Activated B cell treated with CpG ODN at 0.5 μM for 24 hours (primary cell): ENCODE measurements at regions not wholly inside any gene's neighbourhood (a gene's known extent, or its start where the extent isn't known, plus 50 kb on each side); places are given as distances from the start of the nearest gene placed in this dataset.

ENCODE experiments used
- ATAC-seq: fragments of 200-7000 bp; cut with Tn5 transposase; one replicate; pipeline ENCODE4 v1.10.0; 2021; ENCODE audit warnings: low read depth, mild to moderate bottlenecking, moderate library complexity
- CTCF ChIA-PET: fragments of 350-600 bp; sonication (Branson Sonifier 250); formaldehyde crosslinking; loops from one replicate; lab custom pipeline; 2021; ENCODE audit warnings: antibody characterized with exemption; lab: Charles Lee
- POLR2A ChIA-PET: fragments of 350-600 bp; sonication (Branson Sonifier 250); formaldehyde crosslinking; loops from one replicate; lab custom pipeline; 2021; ENCODE audit warnings: antibody characterized with exemption; lab: Charles Lee
- DNase-seq: peaks from one replicate; pipeline ENCODE4 v3.0.0; 2022
- H3K27ac Mint-ChIP-seq: one replicate; pipeline ENCODE4 v1.8.0; 2020; ENCODE audit warnings: mixed read lengths
- H3K27me3 Mint-ChIP-seq: one replicate; pipeline ENCODE4 v1.8.0; 2021; ENCODE audit warnings: mixed read lengths
- H3K36me3 Mint-ChIP-seq: one replicate; pipeline ENCODE4 v1.8.0; 2021; ENCODE audit warnings: low read depth, mixed read lengths
- H3K4me1 Mint-ChIP-seq: one replicate; pipeline ENCODE4 v1.8.0; 2021; ENCODE audit warnings: mixed read lengths
- H3K4me3 Mint-ChIP-seq: one replicate; pipeline ENCODE4 v1.8.0; 2020; ENCODE audit warnings: mild to moderate bottlenecking, mixed read lengths
- H3K9me3 Mint-ChIP-seq: one replicate; pipeline ENCODE4 v1.8.0; 2020; ENCODE audit warnings: mixed read lengths
- CTCF ChIP-seq: fragments of 200-600 bp; IDR thresholded peaks from one replicate; pipeline ENCODE4 v1.8.0; 2022; ENCODE audit warnings: antibody characterized with exemption, mild to moderate bottlenecking
- intact Hi-C: fragments of 100-400 bp; cut with micrococcal nuclease; formaldehyde crosslinking; loops from one replicate; pipeline ENCODE4 v1.15.1; 2024

- Mint-ChIP-seq H3K27ac (no peak overlapping the region), H3K9me3 (peaks cover 12% of the 10 kb centered on the region), H3K4me1 (no peaks in the 10 kb centered on the region), H3K4me3 (no peak overlapping the region), H3K27me3 (no peaks in the 10 kb centered on the region), H3K36me3 (no peaks in the 10 kb centered on the region)
- DNase-seq (no peak), ATAC-seq (no peak)
- ChIA-PET CTCF (no interaction called here), POLR2A (no interaction called here)
- intact Hi-C loops: no loop called here
- TF ChIP-seq CTCF: no peak
These were observed 558.9 kb upstream of the PKDCC start for GRCh38 chr2:41488888-41489287.

- ChIA-PET CTCF (no interaction called here), POLR2A (no interaction called here)
- Mint-ChIP-seq H3K9me3 (peaks cover 20% of the 10 kb centered on the region), H3K27ac (no peak overlapping the region), H3K4me3 (no peak overlapping the region), H3K4me1 (no peaks in the 10 kb centered on the region), H3K27me3 (no peaks in the 10 kb centered on the region), H3K36me3 (peaks cover under 1% of the 10 kb centered on the region)
- intact Hi-C loops: no loop called here
- no peak for ATAC-seq
- no peak for TF ChIP-seq CTCF
- no peak for DNase-seq
These were observed 558.2 kb upstream of the PKDCC start for GRCh38 chr2:41489638-41490037.

GRCh38 chr2:41495050-41495449 is 552.8 kb upstream of the PKDCC start:
- Mint-ChIP-seq H3K4me1 (no peaks in the 10 kb centered on the region), H3K9me3 (peaks cover 32% of the 10 kb centered on the region), H3K27ac (no peak overlapping the region), H3K36me3 (peaks cover 3% of the 10 kb centered on the region), H3K4me3 (no peak overlapping the region), H3K27me3 (no peaks in the 10 kb centered on the region)
- ATAC-seq (no peak), DNase-seq (no peak)
- no peak for TF ChIP-seq CTCF
- intact Hi-C loops: no loop called here
- ChIA-PET CTCF (no interaction called here), POLR2A (no interaction called here)

GRCh38 chr2:41496908-41497307 is 550.9 kb upstream of the PKDCC start:
- Mint-ChIP-seq H3K27me3 (no peaks in the 10 kb centered on the region), H3K27ac (no peak overlapping the region), H3K4me3 (no peak overlapping the region), H3K9me3 (peaks cover 43% of the 10 kb centered on the region), H3K4me1 (no peaks in the 10 kb centered on the region), H3K36me3 (peaks cover 3% of the 10 kb centered on the region)
- ChIA-PET CTCF (no interaction called here), POLR2A (no interaction called here)
- no peak for ATAC-seq
- no peak for DNase-seq
- intact Hi-C loops: no loop called here
- no peak for TF ChIP-seq CTCF

GRCh38 chr2:41498781-41499180 is 549.0 kb upstream of the PKDCC start:
- Mint-ChIP-seq H3K9me3 (peaks cover 39% of the 10 kb centered on the region), H3K27me3 (no peaks in the 10 kb centered on the region), H3K36me3 (peaks cover 3% of the 10 kb centered on the region), H3K27ac (no peak overlapping the region), H3K4me1 (no peaks in the 10 kb centered on the region), H3K4me3 (no peak overlapping the region)
- TF ChIP-seq CTCF: no peak
- DNase-seq (no peak), ATAC-seq (no peak)
- ChIA-PET CTCF (no interaction called here), POLR2A (no interaction called here)
- intact Hi-C loops: no loop called here
